ENCODE measurements at regions not wholly inside any gene's neighbourhood (a gene's known extent, or its start where the extent isn't known, plus 50 kb on each side); places are given as distances from the start of the nearest gene placed in this dataset.

GRCh38 chr3:127354761-127355160, 66.9 kb upstream of the PRR20G start (continued):
- TF ChIP-seq AFF4 (CRISPR knock-in tag; IDR thresholded peaks at IDR 0.05; ENCODE audit: borderline replicate concordance): no peak
- TF ChIP-seq AR (CRISPR knock-in tag; IDR thresholded peaks at IDR 0.05): no peak
- TF ChIP-seq ATF6 (CRISPR knock-in tag; IDR thresholded peaks at IDR 0.05): no peak
- no peak for TF ChIP-seq JUN (CRISPR knock-in tag; IDR thresholded peaks at IDR 0.05)
- TF ChIP-seq RORB (CRISPR knock-in tag; IDR thresholded peaks at IDR 0.05): no peak
- TF ChIP-seq USF2 (CRISPR knock-in tag; IDR thresholded peaks at IDR 0.05): no peak
- no peak for TF ChIP-seq USF1 (CRISPR knock-in tag; IDR thresholded peaks at IDR 0.05)

GRCh38 chr3:127352612-127353011, 64.8 kb upstream of the PRR20G start:
- Mint-ChIP-seq H3K27ac (no peak overlapping the region), H3K9me3 (peaks cover 27% of the 10 kb centered on the region), H3K4me3 (no peak overlapping the region), H3K27me3 (ENCODE audit: low read depth) (peaks cover 4% of the 10 kb centered on the region), H3K4me1 (no peaks in the 10 kb centered on the region), H3K36me3 (peaks cover 28% of the 10 kb centered on the region)
- no peak for ATAC-seq
- ChIA-PET POLR2A (no interaction called here), CTCF (no interaction called here)
- DNase-seq (ENCODE audit: low spot score): no peak
- no peak for TF ChIP-seq ZNF219 (CRISPR knock-in tag; IDR thresholded peaks at IDR 0.05; ENCODE audit: borderline replicate concordance)
- no peak for TF ChIP-seq ZNF263 (CRISPR knock-in tag; IDR thresholded peaks at IDR 0.05; ENCODE audit: low read depth)
- TF ChIP-seq NFATC4 (CRISPR knock-in tag; IDR thresholded peaks at IDR 0.05): no peak
- TF ChIP-seq AR (CRISPR knock-in tag; IDR thresholded peaks at IDR 0.05): no peak
- no peak for TF ChIP-seq GRHL2 (CRISPR knock-in tag; IDR thresholded peaks at IDR 0.05; ENCODE audit: insufficient replicate concordance, severe bottlenecking)
- TF ChIP-seq ZNF423 (CRISPR knock-in tag; IDR thresholded peaks at IDR 0.05): no peak
- no peak for TF ChIP-seq NR1H2 (CRISPR knock-in tag; IDR thresholded peaks at IDR 0.05)
- no peak for TF ChIP-seq ZMAT4 (CRISPR knock-in tag; IDR thresholded peaks at IDR 0.05)
- TF ChIP-seq ZNF317 (CRISPR knock-in tag; IDR thresholded peaks at IDR 0.05; ENCODE audit: borderline replicate concordance, low read depth): no peak
- no peak for TF ChIP-seq PREB (CRISPR knock-in tag; IDR thresholded peaks at IDR 0.05; ENCODE audit: borderline replicate concordance)

Measured in WTC11 (cell line).